ENCODE measurements at regions not wholly inside any gene's neighbourhood (a gene's known extent, or its start where the extent isn't known, plus 50 kb on each side); places are given as distances from the start of the nearest gene placed in this dataset.

DNA sequence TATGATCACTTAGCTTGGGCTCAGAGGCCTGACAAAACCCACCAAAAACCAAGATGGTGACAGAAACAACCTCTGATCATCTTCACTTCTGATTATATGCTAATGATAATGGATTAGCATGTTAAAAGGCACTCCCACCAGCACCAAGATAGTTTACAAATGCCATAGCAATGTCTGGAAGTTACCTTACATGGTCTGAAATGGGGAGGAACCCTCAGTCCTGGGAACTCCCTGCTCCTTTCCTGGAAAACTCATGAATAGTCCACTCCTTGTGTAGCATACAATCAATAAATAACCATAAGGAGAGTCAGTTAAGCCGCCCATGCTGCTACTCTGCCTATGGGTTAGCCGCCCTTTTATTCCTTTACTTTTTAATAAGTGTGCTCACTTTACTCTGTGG, 120.0 kb upstream of the HS3ST4 start:
- no peak for TF ChIP-seq POLR2AphosphoS5 (IDR thresholded peaks at IDR 0.05; ENCODE audit: low read depth, low read length)
- TF ChIP-seq, protein P1, sequence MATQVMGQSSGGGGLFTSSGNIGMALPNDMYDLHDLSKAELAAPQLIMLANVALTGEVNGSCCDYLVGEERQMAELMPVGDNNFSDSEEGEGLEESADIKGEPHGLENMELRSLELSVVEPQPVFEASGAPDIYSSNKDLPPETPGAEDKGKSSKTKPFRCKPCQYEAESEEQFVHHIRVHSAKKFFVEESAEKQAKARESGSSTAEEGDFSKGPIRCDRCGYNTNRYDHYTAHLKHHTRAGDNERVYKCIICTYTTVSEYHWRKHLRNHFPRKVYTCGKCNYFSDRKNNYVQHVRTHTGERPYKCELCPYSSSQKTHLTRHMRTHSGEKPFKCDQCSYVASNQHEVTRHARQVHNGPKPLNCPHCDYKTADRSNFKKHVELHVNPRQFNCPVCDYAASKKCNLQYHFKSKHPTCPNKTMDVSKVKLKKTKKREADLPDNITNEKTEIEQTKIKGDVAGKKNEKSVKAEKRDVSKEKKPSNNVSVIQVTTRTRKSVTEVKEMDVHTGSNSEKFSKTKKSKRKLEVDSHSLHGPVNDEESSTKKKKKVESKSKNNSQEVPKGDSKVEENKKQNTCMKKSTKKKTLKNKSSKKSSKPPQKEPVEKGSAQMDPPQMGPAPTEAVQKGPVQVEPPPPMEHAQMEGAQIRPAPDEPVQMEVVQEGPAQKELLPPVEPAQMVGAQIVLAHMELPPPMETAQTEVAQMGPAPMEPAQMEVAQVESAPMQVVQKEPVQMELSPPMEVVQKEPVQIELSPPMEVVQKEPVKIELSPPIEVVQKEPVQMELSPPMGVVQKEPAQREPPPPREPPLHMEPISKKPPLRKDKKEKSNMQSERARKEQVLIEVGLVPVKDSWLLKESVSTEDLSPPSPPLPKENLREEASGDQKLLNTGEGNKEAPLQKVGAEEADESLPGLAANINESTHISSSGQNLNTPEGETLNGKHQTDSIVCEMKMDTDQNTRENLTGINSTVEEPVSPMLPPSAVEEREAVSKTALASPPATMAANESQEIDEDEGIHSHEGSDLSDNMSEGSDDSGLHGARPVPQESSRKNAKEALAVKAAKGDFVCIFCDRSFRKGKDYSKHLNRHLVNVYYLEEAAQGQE (IDR thresholded peaks at IDR 0.05; ENCODE audit: low read depth, low read length) = no peak
- TF ChIP-seq, protein P2, sequence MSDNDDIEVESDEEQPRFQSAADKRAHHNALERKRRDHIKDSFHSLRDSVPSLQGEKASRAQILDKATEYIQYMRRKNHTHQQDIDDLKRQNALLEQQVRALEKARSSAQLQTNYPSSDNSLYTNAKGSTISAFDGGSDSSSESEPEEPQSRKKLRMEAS (IDR thresholded peaks at IDR 0.05; ENCODE audit: low read depth) = no peak

All from SK-N-SH (cell line).